SU-DHL-6 (cell line): ENCODE measurements at regions not wholly inside any gene's neighbourhood (a gene's known extent, or its start where the extent isn't known, plus 50 kb on each side); places are given as distances from the start of the nearest gene placed in this dataset.

ENCODE experiments used
- H2AFZ ChIP-seq: fragments of 200-600 bp; sonication (generic); 2 replicates; pipeline ENCODE4 v1.6.1; 2014; ENCODE audit warnings: low read depth, mild to moderate bottlenecking, moderate library complexity, mixed read lengths, antibody characterized with exemption, low read length; ENCODE audit not compliant: severe bottlenecking
- H3F3A ChIP-seq: fragments of 200-600 bp; shearing (Covaris generic); 2 replicates; pipeline ENCODE4 v1.6.0; 2016; ENCODE audit warnings: antibody characterized with exemption, mild to moderate bottlenecking; ENCODE audit not compliant: insufficient read depth
- H3K27ac ChIP-seq: fragments of 200-600 bp; sonication (generic); 2 replicates; pipeline ENCODE4 v1.5.1; 2016; ENCODE audit warnings: low read depth, mild to moderate bottlenecking, low read length, moderate library complexity, mixed read lengths
- H3K27me3 ChIP-seq: fragments of 200-600 bp; sonication (generic), shearing (Covaris generic); 2 replicates; pipeline ENCODE4 v1.6.0; 2014; ENCODE audit warnings: mild to moderate bottlenecking, low read length
- H3K36me3 ChIP-seq: fragments of 200-600 bp; sonication (generic); 2 replicates; pipeline ENCODE4 v1.6.1; 2014; ENCODE audit warnings: mild to moderate bottlenecking, low read length, mixed read lengths
- H3K4me2 ChIP-seq: fragments of 300-600, 200-600 bp; shearing (Covaris generic), sonication (generic); 2 replicates; pipeline ENCODE4 v1.6.0; 2014; ENCODE audit warnings: low read length, low read depth, mild to moderate bottlenecking; ENCODE audit not compliant: poor library complexity, severe bottlenecking
- H3K4me3 ChIP-seq: fragments of 200-600 bp; sonication (generic); 2 replicates; pipeline ENCODE4 v1.5.1; 2014; ENCODE audit warnings: antibody characterized with exemption, low read length, mild to moderate bottlenecking, mixed read lengths; ENCODE audit not compliant: insufficient read depth, poor library complexity, severe bottlenecking
- H3K79me2 ChIP-seq: fragments of 200-600 bp; sonication (generic); 2 replicates; pipeline ENCODE4 v1.6.1; 2014; ENCODE audit warnings: mild to moderate bottlenecking, low read length, moderate library complexity; ENCODE audit not compliant: insufficient read depth
- H3K9ac ChIP-seq: fragments of 200-600 bp; sonication (generic); 2 replicates; pipeline ENCODE4 v1.7.0; 2014; ENCODE audit warnings: mild to moderate bottlenecking, low read length
- H3K9me2 ChIP-seq: fragments of 200-600 bp; sonication (generic); replicated peaks from 2 replicates; pipeline ENCODE4 v1.6.1; 2014; ENCODE audit warnings: low read length; ENCODE audit not compliant: insufficient read depth
- H3K9me3 ChIP-seq: fragments of 200-600 bp; sonication (generic); 2 replicates; pipeline ENCODE4 v1.6.1; 2014; ENCODE audit warnings: low read length, mixed read lengths; ENCODE audit not compliant: insufficient read depth
- H4K20me1 ChIP-seq: fragments of 200-600 bp; sonication (generic); 2 replicates; pipeline ENCODE4 v1.6.1; 2014; ENCODE audit warnings: low read depth, mild to moderate bottlenecking, antibody characterized with exemption, low read length, moderate library complexity, mixed read lengths
- CTCF ChIP-seq: fragments of 200-600 bp; sonication (generic); IDR thresholded peaks from one replicate; pipeline ENCODE4 v1.5.1; 2017; ENCODE audit warnings: antibody characterized with exemption, mild to moderate bottlenecking, low read length, moderate library complexity; ENCODE audit not compliant: insufficient read depth, poor library complexity, severe bottlenecking
- EZH2phosphoT487 ChIP-seq: fragments of 200-600 bp; sonication (generic), shearing (Covaris generic); conservative IDR thresholded peaks from 2 replicates; pipeline ENCODE4 v1.6.1; 2018; ENCODE audit warnings: mild to moderate bottlenecking, antibody characterized with exemption, low read length, moderate library complexity, mixed read lengths

- no peak overlapping the region for H3K27ac ChIP-seq
- no peaks in the 10 kb centered on the region for H3F3A ChIP-seq
- no peaks in the 10 kb centered on the region for H3K9me2 ChIP-seq
- no peak overlapping the region for H3K4me3 ChIP-seq
- no peak overlapping the region for H3K4me2 ChIP-seq
- no peaks in the 10 kb centered on the region for H3K79me2 ChIP-seq
- no peak overlapping the region for H3K9ac ChIP-seq
- 0 out of 2 replicates have a peak, but pooled peaks cover 4% of the 10 kb centered on the region for H3K27me3 ChIP-seq
- no peaks in the 10 kb centered on the region for H3K9me3 ChIP-seq
- H3K36me3 ChIP-seq = no peaks in the 10 kb centered on the region
- TF ChIP-seq CTCF (no peak), EZH2phosphoT487 (no peak)
- no peak overlapping the region for H2AFZ ChIP-seq
- no peaks in the 10 kb centered on the region for H4K20me1 ChIP-seq
These were observed 731.2 kb upstream of the IGFBP3 start for GRCh38 chr7:46652317-46652716.

- no peak overlapping the region for H3K4me2 ChIP-seq
- no peaks in the 10 kb centered on the region for H3K36me3 ChIP-seq
- H3K9me3 ChIP-seq = no peaks in the 10 kb centered on the region
- H3K27ac ChIP-seq = no peak overlapping the region
- H3K9me2 ChIP-seq = no peaks in the 10 kb centered on the region
- 0 out of 2 replicates have a peak, but pooled peaks cover 4% of the 10 kb centered on the region for H3K27me3 ChIP-seq
- H3K9ac ChIP-seq = no peak overlapping the region
- H3K4me3 ChIP-seq = no peak overlapping the region
- H3K79me2 ChIP-seq = no peaks in the 10 kb centered on the region
- TF ChIP-seq CTCF (no peak), EZH2phosphoT487 (no peak)
- H2AFZ ChIP-seq = no peak overlapping the region
- no peaks in the 10 kb centered on the region for H3F3A ChIP-seq
- no peaks in the 10 kb centered on the region for H4K20me1 ChIP-seq
These were observed 730.6 kb upstream of the IGFBP3 start for GRCh38 chr7:46651561-46652088.

- Histone ChIP-seq H3K9ac (no peak overlapping the region), H3K9me2 (no peaks in the 10 kb centered on the region), H3K36me3 (no peaks in the 10 kb centered on the region), H3K79me2 (no peaks in the 10 kb centered on the region), H3K27ac (no peak overlapping the region), H2AFZ (no peak overlapping the region), H4K20me1 (no peaks in the 10 kb centered on the region), H3K4me2 (no peak overlapping the region), H3K4me3 (no peak overlapping the region), H3F3A (no peaks in the 10 kb centered on the region), H3K27me3 (0 out of 2 replicates have a peak, but pooled peaks cover 4% of the 10 kb centered on the region), H3K9me3 (no peaks in the 10 kb centered on the region)
- no peak for TF ChIP-seq CTCF
These were observed 730.0 kb upstream of the IGFBP3 start for GRCh38 chr7:46651070-46651469.
